Esophagus squamous epithelium (tissue), 4 donors: ENCODE measurements at regions not wholly inside any gene's neighbourhood (a gene's known extent, or its start where the extent isn't known, plus 50 kb on each side); places are given as distances from the start of the nearest gene placed in this dataset.

Experiments
- POLR2A ChIP-seq, 4 donors: fragments of 450-650 bp; IDR thresholded peaks; one replicate each; pipeline ENCODE4 v1.6.1; 2017; ENCODE audit warnings: antibody characterized with exemption in 4 of 4, mild to moderate bottlenecking in 4 of 4, moderate library complexity in 3 of 4
- TF ChIP-seq, protein P1 (sequence below), 6 experiments: fragments of 450-650 bp in 4 of 6; fragments of 200-600 bp in 2 of 6; sonication (generic) in 2 of 6; IDR thresholded peaks; one replicate each; pipeline ENCODE4 v1.5.1; 2016 to 2019; ENCODE audit warnings: antibody characterized with exemption in 6 of 6, mild to moderate bottlenecking in 4 of 6, moderate library complexity in 4 of 6

DNA sequence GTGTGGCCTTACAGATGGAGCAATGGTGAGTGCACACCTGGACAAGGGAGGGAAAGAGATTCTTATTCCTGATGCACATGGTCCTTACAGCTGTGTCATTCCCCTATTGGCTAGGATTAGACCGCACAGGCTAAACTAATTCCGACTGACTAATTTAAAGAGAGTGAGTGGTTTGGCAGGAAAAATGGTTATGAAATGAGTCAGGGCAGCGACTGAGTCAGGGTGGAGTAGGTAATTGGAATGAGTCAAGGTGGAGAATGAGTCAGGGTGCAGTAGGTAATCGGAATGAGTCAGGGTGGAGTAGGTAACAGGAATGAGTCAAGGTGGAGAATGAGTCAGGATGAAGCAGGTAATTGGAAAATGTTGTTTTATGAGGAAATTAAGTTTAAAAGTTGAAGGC is 1353.7 kb upstream of the LRRTM1 start:
- TF ChIP-seq, protein P1, sequence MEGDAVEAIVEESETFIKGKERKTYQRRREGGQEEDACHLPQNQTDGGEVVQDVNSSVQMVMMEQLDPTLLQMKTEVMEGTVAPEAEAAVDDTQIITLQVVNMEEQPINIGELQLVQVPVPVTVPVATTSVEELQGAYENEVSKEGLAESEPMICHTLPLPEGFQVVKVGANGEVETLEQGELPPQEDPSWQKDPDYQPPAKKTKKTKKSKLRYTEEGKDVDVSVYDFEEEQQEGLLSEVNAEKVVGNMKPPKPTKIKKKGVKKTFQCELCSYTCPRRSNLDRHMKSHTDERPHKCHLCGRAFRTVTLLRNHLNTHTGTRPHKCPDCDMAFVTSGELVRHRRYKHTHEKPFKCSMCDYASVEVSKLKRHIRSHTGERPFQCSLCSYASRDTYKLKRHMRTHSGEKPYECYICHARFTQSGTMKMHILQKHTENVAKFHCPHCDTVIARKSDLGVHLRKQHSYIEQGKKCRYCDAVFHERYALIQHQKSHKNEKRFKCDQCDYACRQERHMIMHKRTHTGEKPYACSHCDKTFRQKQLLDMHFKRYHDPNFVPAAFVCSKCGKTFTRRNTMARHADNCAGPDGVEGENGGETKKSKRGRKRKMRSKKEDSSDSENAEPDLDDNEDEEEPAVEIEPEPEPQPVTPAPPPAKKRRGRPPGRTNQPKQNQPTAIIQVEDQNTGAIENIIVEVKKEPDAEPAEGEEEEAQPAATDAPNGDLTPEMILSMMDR (IDR thresholded peaks at IDR 0.05), result no peak
- no peak for TF ChIP-seq POLR2A (IDR thresholded peaks at IDR 0.05)
